ENCODE measurements at regions not wholly inside any gene's neighbourhood (a gene's known extent, or its start where the extent isn't known, plus 50 kb on each side); places are given as distances from the start of the nearest gene placed in this dataset.

DNA sequence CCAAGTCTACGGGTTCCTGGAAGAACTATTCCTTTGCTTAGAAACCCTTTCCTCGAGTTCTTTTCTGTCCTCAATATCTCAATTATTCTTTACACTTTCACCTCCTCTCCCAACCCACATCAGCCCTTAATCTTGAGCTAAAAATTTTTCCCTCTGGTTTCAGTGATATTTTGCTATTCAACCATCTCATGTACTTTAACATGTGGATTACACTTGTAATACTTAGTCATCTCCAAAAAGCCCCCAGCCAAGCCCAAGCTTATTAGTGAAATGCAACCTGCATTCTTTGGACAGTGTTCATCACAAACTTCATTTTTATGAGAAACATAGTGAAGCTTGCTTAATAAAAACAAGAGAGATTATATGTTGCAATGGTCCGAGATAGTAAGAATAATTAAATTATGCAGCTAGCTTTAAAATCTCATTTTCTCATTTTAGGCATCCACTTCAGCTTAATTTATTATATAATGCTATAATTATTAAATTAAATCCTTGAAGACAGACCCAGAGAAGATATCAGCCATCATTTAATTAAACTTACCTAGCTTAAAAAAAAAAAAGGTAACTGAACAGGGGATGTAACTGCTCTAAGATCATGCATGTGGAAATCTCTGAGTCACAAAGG, 534.5 kb upstream of the TBL1XR1 start:
- TF ChIP-seq, protein P1, sequence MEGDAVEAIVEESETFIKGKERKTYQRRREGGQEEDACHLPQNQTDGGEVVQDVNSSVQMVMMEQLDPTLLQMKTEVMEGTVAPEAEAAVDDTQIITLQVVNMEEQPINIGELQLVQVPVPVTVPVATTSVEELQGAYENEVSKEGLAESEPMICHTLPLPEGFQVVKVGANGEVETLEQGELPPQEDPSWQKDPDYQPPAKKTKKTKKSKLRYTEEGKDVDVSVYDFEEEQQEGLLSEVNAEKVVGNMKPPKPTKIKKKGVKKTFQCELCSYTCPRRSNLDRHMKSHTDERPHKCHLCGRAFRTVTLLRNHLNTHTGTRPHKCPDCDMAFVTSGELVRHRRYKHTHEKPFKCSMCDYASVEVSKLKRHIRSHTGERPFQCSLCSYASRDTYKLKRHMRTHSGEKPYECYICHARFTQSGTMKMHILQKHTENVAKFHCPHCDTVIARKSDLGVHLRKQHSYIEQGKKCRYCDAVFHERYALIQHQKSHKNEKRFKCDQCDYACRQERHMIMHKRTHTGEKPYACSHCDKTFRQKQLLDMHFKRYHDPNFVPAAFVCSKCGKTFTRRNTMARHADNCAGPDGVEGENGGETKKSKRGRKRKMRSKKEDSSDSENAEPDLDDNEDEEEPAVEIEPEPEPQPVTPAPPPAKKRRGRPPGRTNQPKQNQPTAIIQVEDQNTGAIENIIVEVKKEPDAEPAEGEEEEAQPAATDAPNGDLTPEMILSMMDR (IDR thresholded peaks at IDR 0.05; ENCODE audit: low read depth, low read length, missing input control), result no peak
- TF ChIP-seq YY1 (IDR thresholded peaks at IDR 0.05) (no peak), TAF1 (conservative IDR thresholded peaks at IDR 0.05) (no peak), GABPA (IDR thresholded peaks at IDR 0.05 in 1 of 2, conservative IDR thresholded peaks at IDR 0.05 in 1 of 2) (no peak)
